GM13977 (cell line): ENCODE measurements at regions not wholly inside any gene's neighbourhood (a gene's known extent, or its start where the extent isn't known, plus 50 kb on each side); places are given as distances from the start of the nearest gene placed in this dataset.

ENCODE experiments used
- DNase-seq: peaks from one replicate; pipeline ENCODE4 v3.0.0; 2012; ENCODE audit warnings: low spot score
- CTCF ChIP-seq: IDR thresholded peaks from 2 replicates; pipeline ENCODE4 v1.5.1; 2012; ENCODE audit warnings: mild to moderate bottlenecking, control low read depth; ENCODE audit not compliant: insufficient read depth; ENCODE audit errors: extremely low read depth, missing control alignments
- in situ Hi-C: fragments of 300-500 bp; cut with MboI; formaldehyde crosslinking; loops from one replicate; pipeline ENCODE4 v1.12.0; 2022; ENCODE audit warnings: low sequenced_read_pairs, low pct_unique_long_range_greater_than_20kb, mixed read lengths, inconsistent platforms; ENCODE audit not compliant: unreplicated experiment

DNA sequence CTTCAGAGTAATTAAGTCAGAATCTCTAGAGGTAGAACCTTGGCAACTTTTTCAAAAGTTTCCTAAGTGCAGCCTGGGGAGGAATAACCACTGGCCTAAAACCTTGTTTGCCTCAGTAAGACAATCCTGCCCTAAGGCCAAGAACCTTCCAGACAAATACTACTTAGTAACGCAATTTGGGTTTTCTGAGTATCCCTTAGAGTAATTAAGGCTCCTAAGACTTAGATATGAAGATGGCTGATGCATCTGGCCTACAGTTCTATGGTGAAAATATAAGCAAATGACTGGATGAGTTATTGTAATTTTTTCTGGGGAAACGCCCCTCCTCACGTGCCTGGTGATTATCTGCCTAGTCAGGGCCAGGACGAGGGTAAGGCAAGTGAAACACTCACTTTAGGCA is 95.7 kb upstream of the DLX2 start:
- DNase-seq, result no peak
- TF ChIP-seq CTCF, result no peak
- in situ Hi-C loops, result no loop called here

DNA sequence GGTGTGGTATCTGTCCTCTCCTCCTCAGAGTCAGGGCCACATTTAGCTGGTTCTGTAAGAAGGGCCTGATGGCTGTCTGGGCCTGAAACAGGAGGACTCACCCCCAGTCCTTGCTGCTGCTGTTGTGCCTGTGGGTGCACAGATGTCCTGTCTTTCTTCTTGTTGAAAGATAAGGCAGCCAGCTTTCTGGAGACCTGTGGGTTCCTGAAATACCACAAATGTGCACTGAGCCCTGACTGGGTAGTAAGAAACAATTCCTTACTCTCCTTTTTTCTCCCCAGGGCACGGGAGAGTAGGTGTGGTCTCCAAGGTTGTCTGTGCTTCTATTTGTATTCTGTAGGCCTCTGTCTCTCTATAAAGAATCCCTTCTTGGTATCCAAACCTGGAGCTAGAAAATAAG is 96.2 kb upstream of the DLX2 start:
- in situ Hi-C loops, result no loop called here
- no peak for DNase-seq
- TF ChIP-seq CTCF, result no peak

DNA sequence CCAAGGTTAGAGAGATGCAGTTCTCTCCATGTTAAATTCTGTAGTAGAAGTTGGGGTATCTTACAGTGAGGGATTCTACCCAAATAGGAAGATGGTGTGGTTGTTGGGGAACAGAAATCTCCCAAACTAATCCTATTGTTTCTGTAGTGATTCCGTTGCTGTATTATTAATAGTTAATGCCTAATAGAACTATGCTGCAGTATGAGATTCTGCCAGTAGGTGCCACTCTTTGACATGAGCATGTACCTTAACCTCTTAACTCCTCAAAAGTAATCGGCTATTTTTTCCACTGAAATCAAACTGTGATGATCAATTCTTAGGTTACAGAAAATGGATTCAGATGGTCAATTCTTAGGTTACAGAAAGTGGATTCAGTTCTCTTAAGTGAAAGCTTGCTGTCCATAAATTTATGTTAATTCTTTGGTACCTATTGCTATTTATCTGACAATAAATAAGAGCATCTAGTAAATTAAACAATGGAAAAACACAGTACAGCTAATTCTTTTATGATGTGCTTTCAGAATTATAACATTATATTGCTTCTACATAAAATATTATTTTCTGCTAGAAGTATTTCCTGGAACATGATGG is 97.9 kb upstream of the DLX2 start:
- TF ChIP-seq CTCF, result peak; percentile 26
- DNase-seq, result no peak
- in situ Hi-C loops, result no loop called here

- DNase-seq, result no peak
- in situ Hi-C loops, result no loop called here
- TF ChIP-seq CTCF, result no peak
These were observed 101.6 kb upstream of the DLX2 start for GRCh38 chr2:172204309-172204708.

- no peak for TF ChIP-seq CTCF
- no peak for DNase-seq
- in situ Hi-C loops, result no loop called here
These were observed 102.1 kb upstream of the DLX2 start for GRCh38 chr2:172204762-172205161.

- in situ Hi-C loops, result no loop called here
- no peak for TF ChIP-seq CTCF
- no peak for DNase-seq
These were observed 102.6 kb upstream of the DLX2 start for GRCh38 chr2:172205292-172205691.

DNA sequence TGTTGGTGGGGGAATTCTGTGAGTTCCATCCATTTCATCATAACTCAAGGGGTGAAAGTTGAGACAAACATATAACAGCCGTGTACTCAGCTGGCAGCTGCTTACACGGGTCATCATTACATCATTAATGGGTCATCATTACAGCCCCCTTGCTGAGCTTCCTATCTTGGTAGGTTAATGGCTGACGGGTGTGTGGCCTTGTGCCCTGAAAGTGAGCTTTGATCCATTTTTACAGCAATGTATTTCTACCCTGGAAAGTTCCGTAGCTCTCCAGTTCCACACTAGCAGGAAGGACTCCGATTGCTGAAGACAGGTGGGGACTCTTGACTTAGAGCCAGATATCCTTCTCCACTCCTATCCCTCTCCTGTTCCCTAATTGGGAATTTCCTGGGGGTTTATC is 105.2 kb upstream of the DLX2 start:
- DNase-seq, result no peak
- no peak for TF ChIP-seq CTCF
- in situ Hi-C loops, result no loop called here
